ENCODE measurements at regions not wholly inside any gene's neighbourhood (a gene's known extent, or its start where the extent isn't known, plus 50 kb on each side); places are given as distances from the start of the nearest gene placed in this dataset.
"Not testable (repeated sequence)": the region's sequence is repeated elsewhere in the genome, so short reads cannot be mapped to it uniquely, and the experiment has no call there.

DNA sequence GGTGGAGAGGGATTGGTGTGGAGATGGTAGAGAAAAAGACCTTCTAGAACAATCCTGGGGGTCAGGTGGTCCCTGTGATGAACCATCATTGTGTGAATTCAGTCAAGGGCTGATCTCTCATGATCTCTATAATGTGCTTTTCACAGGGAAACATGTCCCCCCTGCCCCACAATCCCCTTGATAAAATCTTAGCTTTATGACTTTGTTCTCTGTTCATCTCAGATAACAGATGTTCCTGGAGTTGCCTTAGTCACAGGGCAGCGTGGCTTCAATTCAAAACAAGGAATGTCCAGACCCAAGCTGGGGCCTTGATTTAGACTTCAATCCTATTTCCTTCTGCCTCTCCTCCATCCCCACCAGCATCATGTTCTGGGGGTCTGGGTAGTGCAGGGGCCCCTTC, 171.5 kb downstream of the CRLF3 start:
- H4K20me1 ChIP-seq (ENCODE audit: insufficient read depth, low read length); H3K4me3 ChIP-seq (replicated peaks in 1 of 3; ENCODE audit: insufficient read depth in 1 of 3, low read depth in 2 of 3, low read length in 3 of 3); H3K36me3 ChIP-seq (replicated peaks in 1 of 2; ENCODE audit: control insufficient read depth in 1 of 2, insufficient read depth in 2 of 2, low read length in 2 of 2); H2AFZ ChIP-seq (ENCODE audit: low read length); BruUV-seq (replicated peaks); H3K9ac ChIP-seq (ENCODE audit: insufficient read depth, low read depth, low read length); ATAC-seq; H3K79me2 ChIP-seq (ENCODE audit: insufficient read depth, low read length); H3K4me2 ChIP-seq (ENCODE audit: low read depth, low read length); intact Hi-C loops (cut with micrococcal nuclease; ENCODE audit: unreplicated experiment); FAIRE-seq; H3K4me1 ChIP-seq (ENCODE audit: insufficient read depth, low read length); in situ Hi-C loops (cut with HindIII; ENCODE audit: extremely low pct_ligation_motif_present, low pct_unique_long_range_greater_than_20kb); POLR2A ChIA-PET; H3K9me3 ChIP-seq (ENCODE audit: low read length); H3K27me3 ChIP-seq (ENCODE audit: control insufficient read depth in 1 of 2, insufficient read depth in 2 of 2, low read length in 2 of 2); CTCF ChIA-PET (ENCODE audit: low intra/inter-chr PET ratio, low total read pairs); DNase-seq (ENCODE audit: low spot score); H3K27ac ChIP-seq (ENCODE audit: extremely low read length, insufficient read depth, low read length): not testable (repeated sequence)
- WGBS (ENCODE audit: low lambda C conversion rate): 29% methylated on average over 1 of the region's 1 CpG

GRCh38 chr17:30650149-30650548, 172.9 kb downstream of the GOSR1 start:
- in situ Hi-C loops (cut with HindIII; ENCODE audit: extremely low pct_ligation_motif_present, low pct_unique_long_range_greater_than_20kb); intact Hi-C loops (cut with micrococcal nuclease; ENCODE audit: unreplicated experiment); H4K20me1 ChIP-seq (ENCODE audit: insufficient read depth, low read length); ATAC-seq; FAIRE-seq; H2AFZ ChIP-seq (ENCODE audit: low read length); DNase-seq (ENCODE audit: low spot score); CTCF ChIA-PET (ENCODE audit: low intra/inter-chr PET ratio, low total read pairs); H3K4me3 ChIP-seq (replicated peaks in 1 of 3; ENCODE audit: insufficient read depth in 1 of 3, low read depth in 2 of 3, low read length in 3 of 3); H3K4me2 ChIP-seq (ENCODE audit: low read depth, low read length); H3K9ac ChIP-seq (ENCODE audit: insufficient read depth, low read depth, low read length); H3K4me1 ChIP-seq (ENCODE audit: insufficient read depth, low read length); BruUV-seq (replicated peaks); H3K9me3 ChIP-seq (ENCODE audit: low read length); H3K27me3 ChIP-seq (ENCODE audit: control insufficient read depth in 1 of 2, insufficient read depth in 2 of 2, low read length in 2 of 2); H3K79me2 ChIP-seq (ENCODE audit: insufficient read depth, low read length); H3K36me3 ChIP-seq (replicated peaks in 1 of 2; ENCODE audit: control insufficient read depth in 1 of 2, insufficient read depth in 2 of 2, low read length in 2 of 2); POLR2A ChIA-PET; H3K27ac ChIP-seq (ENCODE audit: extremely low read length, insufficient read depth, low read length): not testable (repeated sequence)
- 72% methylated on average over 7 of the region's 7 CpGs for WGBS (ENCODE audit: low lambda C conversion rate)

- BruUV-seq (replicated peaks); H3K4me1 ChIP-seq (ENCODE audit: insufficient read depth, low read length); DNase-seq (ENCODE audit: low spot score); in situ Hi-C loops (cut with HindIII; ENCODE audit: extremely low pct_ligation_motif_present, low pct_unique_long_range_greater_than_20kb); H3K27ac ChIP-seq (ENCODE audit: extremely low read length, insufficient read depth, low read length); H3K9me3 ChIP-seq (ENCODE audit: low read length); H3K27me3 ChIP-seq (ENCODE audit: control insufficient read depth in 1 of 2, insufficient read depth in 2 of 2, low read length in 2 of 2); FAIRE-seq; H2AFZ ChIP-seq (ENCODE audit: low read length); H4K20me1 ChIP-seq (ENCODE audit: insufficient read depth, low read length); ATAC-seq; H3K9ac ChIP-seq (ENCODE audit: insufficient read depth, low read depth, low read length); H3K36me3 ChIP-seq (replicated peaks in 1 of 2; ENCODE audit: control insufficient read depth in 1 of 2, insufficient read depth in 2 of 2, low read length in 2 of 2); H3K4me3 ChIP-seq (replicated peaks in 1 of 3; ENCODE audit: insufficient read depth in 1 of 3, low read depth in 2 of 3, low read length in 3 of 3); H3K79me2 ChIP-seq (ENCODE audit: insufficient read depth, low read length); H3K4me2 ChIP-seq (ENCODE audit: low read depth, low read length); POLR2A ChIA-PET; intact Hi-C loops (cut with micrococcal nuclease; ENCODE audit: unreplicated experiment); CTCF ChIA-PET (ENCODE audit: low intra/inter-chr PET ratio, low total read pairs): not testable (repeated sequence)
- WGBS (ENCODE audit: low lambda C conversion rate): 31% methylated on average over 6 of the region's 7 CpGs
These were observed 170.9 kb downstream of the GOSR1 start for GRCh38 chr17:30648015-30648620.

- H3K27me3 ChIP-seq (ENCODE audit: control insufficient read depth in 1 of 2, insufficient read depth in 2 of 2, low read length in 2 of 2); H2AFZ ChIP-seq (ENCODE audit: low read length); POLR2A ChIA-PET; H3K4me3 ChIP-seq (replicated peaks in 1 of 3; ENCODE audit: insufficient read depth in 1 of 3, low read depth in 2 of 3, low read length in 3 of 3); ATAC-seq; H3K9me3 ChIP-seq (ENCODE audit: low read length); BruUV-seq (replicated peaks); intact Hi-C loops (cut with micrococcal nuclease; ENCODE audit: unreplicated experiment); FAIRE-seq; H4K20me1 ChIP-seq (ENCODE audit: insufficient read depth, low read length); H3K9ac ChIP-seq (ENCODE audit: insufficient read depth, low read depth, low read length); H3K4me1 ChIP-seq (ENCODE audit: insufficient read depth, low read length); H3K79me2 ChIP-seq (ENCODE audit: insufficient read depth, low read length); DNase-seq (ENCODE audit: low spot score); H3K4me2 ChIP-seq (ENCODE audit: low read depth, low read length); H3K27ac ChIP-seq (ENCODE audit: extremely low read length, insufficient read depth, low read length); CTCF ChIA-PET (ENCODE audit: low intra/inter-chr PET ratio, low total read pairs); H3K36me3 ChIP-seq (replicated peaks in 1 of 2; ENCODE audit: control insufficient read depth in 1 of 2, insufficient read depth in 2 of 2, low read length in 2 of 2); in situ Hi-C loops (cut with HindIII; ENCODE audit: extremely low pct_ligation_motif_present, low pct_unique_long_range_greater_than_20kb): not testable (repeated sequence)
- WGBS (ENCODE audit: low lambda C conversion rate): 22% methylated on average over 7 of the region's 7 CpGs
These were observed 168.7 kb downstream of the GOSR1 start for GRCh38 chr17:30645875-30646274.
